SK-N-SH treated with all-trans-retinoic acid at 6 μM for 48 hours (cell line): ENCODE measurements at regions not wholly inside any gene's neighbourhood (a gene's known extent, or its start where the extent isn't known, plus 50 kb on each side); places are given as distances from the start of the nearest gene placed in this dataset.

ENCODE experiments used
- BACH2 ChIP-seq: fragments of 250-450 bp; sonication (Bioruptor Pico); IDR thresholded peaks from 2 replicates; pipeline ENCODE4 v1.9.0; 2021; ENCODE audit warnings: mild to moderate bottlenecking, borderline replicate concordance
- CSDC2 ChIP-seq: fragments of 250-450 bp; sonication (Bioruptor Pico); IDR thresholded peaks from 2 replicates; pipeline ENCODE4 v1.5.0; 2020; ENCODE audit warnings: mild to moderate bottlenecking, moderate library complexity
- ESRRG ChIP-seq: fragments of 250-450 bp; sonication (Bioruptor Pico); IDR thresholded peaks from 2 replicates; pipeline ENCODE4 v1.6.1; 2021; ENCODE audit warnings: mild to moderate bottlenecking
- GLIS3 ChIP-seq: fragments of 250-450 bp; sonication (Bioruptor Pico); IDR thresholded peaks from 2 replicates; pipeline ENCODE4 v1.5.0; 2020; ENCODE audit warnings: mild to moderate bottlenecking, moderate library complexity
- RARB ChIP-seq: fragments of 250-450 bp; sonication (Bioruptor Pico); IDR thresholded peaks from 2 replicates; pipeline ENCODE4 v1.8.0; 2021; ENCODE audit warnings: mild to moderate bottlenecking, moderate library complexity
- ZC3H10 ChIP-seq: fragments of 250-450 bp; sonication (Bioruptor Pico); IDR thresholded peaks from 2 replicates; pipeline ENCODE4 v1.5.1; 2021; ENCODE audit warnings: mild to moderate bottlenecking, moderate library complexity
- ZFP3 ChIP-seq: fragments of 250-450 bp; sonication (Bioruptor Pico); IDR thresholded peaks from 2 replicates; pipeline ENCODE4 v1.5.0; 2020; ENCODE audit warnings: mild to moderate bottlenecking, moderate library complexity
- ZNF8 ChIP-seq: fragments of 450-650 bp; formaldehyde crosslinking; IDR thresholded peaks from 2 replicates; pipeline ENCODE4 v1.5.0; 2020; ENCODE audit warnings: mild to moderate bottlenecking, moderate library complexity
- TF ChIP-seq, protein P1 (sequence below): fragments of 250-450 bp; sonication (Bioruptor Pico); IDR thresholded peaks from 2 replicates; pipeline ENCODE4 v1.5.1; 2020; ENCODE audit warnings: low read depth, mild to moderate bottlenecking, moderate library complexity
- TF ChIP-seq, protein P2 (sequence below): fragments of 250-450 bp; sonication (Bioruptor Pico); IDR thresholded peaks from 2 replicates; pipeline ENCODE4 v1.8.0; 2020; ENCODE audit warnings: mild to moderate bottlenecking, moderate library complexity, borderline replicate concordance
- TF ChIP-seq, protein P3 (sequence below): fragments of 250-450 bp; sonication (Bioruptor Pico); IDR thresholded peaks from 2 replicates; pipeline ENCODE4 v1.5.0; 2020; ENCODE audit warnings: mild to moderate bottlenecking, moderate library complexity

DNA sequence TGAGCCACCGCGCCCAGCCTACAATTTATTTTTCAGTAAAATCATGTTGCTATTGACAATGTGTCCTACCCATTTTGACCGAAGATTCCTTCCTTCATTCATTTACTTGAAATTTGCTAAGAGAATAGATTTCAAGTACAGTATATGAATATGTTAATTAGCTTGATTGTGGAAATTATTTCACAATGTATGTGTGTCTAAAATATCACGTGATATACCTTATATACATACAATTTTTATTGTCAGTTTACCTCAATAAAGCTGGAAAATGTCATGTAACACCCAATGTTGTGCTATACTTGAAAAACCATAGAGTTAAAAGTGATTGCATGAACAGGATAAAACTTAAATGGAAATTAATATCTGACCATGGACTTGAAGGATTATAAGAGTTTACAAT is 521.7 kb upstream of the ANKRD30A start:
- TF ChIP-seq ESRRG (no peak), CSDC2 (CRISPR knock-in tag) (no peak), RARB (CRISPR knock-in tag) (no peak), ZC3H10 (no peak), BACH2 (CRISPR knock-in tag) (no peak), GLIS3 (CRISPR knock-in tag) (no peak), ZFP3 (CRISPR knock-in tag) (no peak), ZNF8 (CRISPR knock-in tag) (no peak)
- TF ChIP-seq, protein P1, sequence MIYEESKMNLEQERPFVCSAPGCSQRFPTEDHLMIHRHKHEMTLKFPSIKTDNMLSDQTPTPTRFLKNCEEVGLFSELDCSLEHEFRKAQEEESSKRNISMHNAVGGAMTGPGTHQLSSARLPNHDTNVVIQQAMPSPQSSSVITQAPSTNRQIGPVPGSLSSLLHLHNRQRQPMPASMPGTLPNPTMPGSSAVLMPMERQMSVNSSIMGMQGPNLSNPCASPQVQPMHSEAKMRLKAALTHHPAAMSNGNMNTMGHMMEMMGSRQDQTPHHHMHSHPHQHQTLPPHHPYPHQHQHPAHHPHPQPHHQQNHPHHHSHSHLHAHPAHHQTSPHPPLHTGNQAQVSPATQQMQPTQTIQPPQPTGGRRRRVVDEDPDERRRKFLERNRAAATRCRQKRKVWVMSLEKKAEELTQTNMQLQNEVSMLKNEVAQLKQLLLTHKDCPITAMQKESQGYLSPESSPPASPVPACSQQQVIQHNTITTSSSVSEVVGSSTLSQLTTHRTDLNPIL (CRISPR knock-in tag) = no peak
- TF ChIP-seq, protein P2, sequence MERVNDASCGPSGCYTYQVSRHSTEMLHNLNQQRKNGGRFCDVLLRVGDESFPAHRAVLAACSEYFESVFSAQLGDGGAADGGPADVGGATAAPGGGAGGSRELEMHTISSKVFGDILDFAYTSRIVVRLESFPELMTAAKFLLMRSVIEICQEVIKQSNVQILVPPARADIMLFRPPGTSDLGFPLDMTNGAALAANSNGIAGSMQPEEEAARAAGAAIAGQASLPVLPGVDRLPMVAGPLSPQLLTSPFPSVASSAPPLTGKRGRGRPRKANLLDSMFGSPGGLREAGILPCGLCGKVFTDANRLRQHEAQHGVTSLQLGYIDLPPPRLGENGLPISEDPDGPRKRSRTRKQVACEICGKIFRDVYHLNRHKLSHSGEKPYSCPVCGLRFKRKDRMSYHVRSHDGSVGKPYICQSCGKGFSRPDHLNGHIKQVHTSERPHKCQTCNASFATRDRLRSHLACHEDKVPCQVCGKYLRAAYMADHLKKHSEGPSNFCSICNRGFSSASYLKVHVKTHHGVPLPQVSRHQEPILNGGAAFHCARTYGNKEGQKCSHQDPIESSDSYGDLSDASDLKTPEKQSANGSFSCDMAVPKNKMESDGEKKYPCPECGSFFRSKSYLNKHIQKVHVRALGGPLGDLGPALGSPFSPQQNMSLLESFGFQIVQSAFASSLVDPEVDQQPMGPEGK (CRISPR knock-in tag) = no peak
- TF ChIP-seq, protein P3, sequence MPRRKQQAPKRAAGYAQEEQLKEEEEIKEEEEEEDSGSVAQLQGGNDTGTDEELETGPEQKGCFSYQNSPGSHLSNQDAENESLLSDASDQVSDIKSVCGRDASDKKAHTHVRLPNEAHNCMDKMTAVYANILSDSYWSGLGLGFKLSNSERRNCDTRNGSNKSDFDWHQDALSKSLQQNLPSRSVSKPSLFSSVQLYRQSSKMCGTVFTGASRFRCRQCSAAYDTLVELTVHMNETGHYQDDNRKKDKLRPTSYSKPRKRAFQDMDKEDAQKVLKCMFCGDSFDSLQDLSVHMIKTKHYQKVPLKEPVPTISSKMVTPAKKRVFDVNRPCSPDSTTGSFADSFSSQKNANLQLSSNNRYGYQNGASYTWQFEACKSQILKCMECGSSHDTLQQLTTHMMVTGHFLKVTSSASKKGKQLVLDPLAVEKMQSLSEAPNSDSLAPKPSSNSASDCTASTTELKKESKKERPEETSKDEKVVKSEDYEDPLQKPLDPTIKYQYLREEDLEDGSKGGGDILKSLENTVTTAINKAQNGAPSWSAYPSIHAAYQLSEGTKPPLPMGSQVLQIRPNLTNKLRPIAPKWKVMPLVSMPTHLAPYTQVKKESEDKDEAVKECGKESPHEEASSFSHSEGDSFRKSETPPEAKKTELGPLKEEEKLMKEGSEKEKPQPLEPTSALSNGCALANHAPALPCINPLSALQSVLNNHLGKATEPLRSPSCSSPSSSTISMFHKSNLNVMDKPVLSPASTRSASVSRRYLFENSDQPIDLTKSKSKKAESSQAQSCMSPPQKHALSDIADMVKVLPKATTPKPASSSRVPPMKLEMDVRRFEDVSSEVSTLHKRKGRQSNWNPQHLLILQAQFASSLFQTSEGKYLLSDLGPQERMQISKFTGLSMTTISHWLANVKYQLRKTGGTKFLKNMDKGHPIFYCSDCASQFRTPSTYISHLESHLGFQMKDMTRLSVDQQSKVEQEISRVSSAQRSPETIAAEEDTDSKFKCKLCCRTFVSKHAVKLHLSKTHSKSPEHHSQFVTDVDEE (CRISPR knock-in tag) = no peak
